Activated CD4-positive, alpha-beta T cell treated with anti-CD3 and anti-CD28 coated beads for 36 hours (primary cell): ENCODE measurements at regions not wholly inside any gene's neighbourhood (a gene's known extent, or its start where the extent isn't known, plus 50 kb on each side); places are given as distances from the start of the nearest gene placed in this dataset.
A peak's percentile ranks its signal among the peaks of the same experiment; 100 is the strongest.
"Not testable (repeated sequence)": the region's sequence is repeated elsewhere in the genome, so short reads cannot be mapped to it uniquely, and the experiment has no call there.

Experiments
- ATAC-seq: fragments of 200-7000 bp; cut with Tn5 transposase; one replicate; pipeline ENCODE4 v1.10.0; 2021; ENCODE audit warnings: mild to moderate bottlenecking, moderate library complexity
- CTCF ChIA-PET: fragments of 350-600 bp; sonication (Branson Sonifier 250); formaldehyde crosslinking; loops from one replicate; lab custom pipeline; 2021; ENCODE audit warnings: antibody characterized with exemption; lab: Charles Lee
- POLR2A ChIA-PET: fragments of 350-600 bp; sonication (Branson Sonifier 250); formaldehyde crosslinking; loops from one replicate; lab custom pipeline; 2021; ENCODE audit warnings: antibody characterized with exemption, inconsistent platforms; lab: Charles Lee
- DNase-seq: peaks from one replicate; pipeline ENCODE4 v3.0.0-alpha.2; 2020
- H3K27ac Mint-ChIP-seq: one replicate; pipeline ENCODE4 v1.8.0; 2021; ENCODE audit warnings: mixed read lengths
- H3K27me3 Mint-ChIP-seq: one replicate; pipeline ENCODE4 v1.8.0; 2021; ENCODE audit warnings: mixed read lengths
- H3K36me3 Mint-ChIP-seq: one replicate; pipeline ENCODE4 v1.8.0; 2021; ENCODE audit warnings: low read depth, mixed read lengths
- H3K4me1 Mint-ChIP-seq: one replicate; pipeline ENCODE4 v1.8.0; 2021; ENCODE audit warnings: mixed read lengths
- H3K4me3 Mint-ChIP-seq: one replicate; pipeline ENCODE4 v1.8.0; 2021; ENCODE audit warnings: mild to moderate bottlenecking, moderate library complexity, mixed read lengths
- H3K9me3 Mint-ChIP-seq: one replicate; pipeline ENCODE4 v1.8.0; 2021; ENCODE audit warnings: low read depth, mixed read lengths
- intact Hi-C, 2 experiments: fragments of 100-400 bp; cut with DNase I in 1 of 2; cut with micrococcal nuclease in 1 of 2; formaldehyde crosslinking; loops; one replicate each; pipeline versions ENCODE4 v1.14.2 to v1.15.1; 2022 to 2024; cut with DNase I, micrococcal nuclease

DNA sequence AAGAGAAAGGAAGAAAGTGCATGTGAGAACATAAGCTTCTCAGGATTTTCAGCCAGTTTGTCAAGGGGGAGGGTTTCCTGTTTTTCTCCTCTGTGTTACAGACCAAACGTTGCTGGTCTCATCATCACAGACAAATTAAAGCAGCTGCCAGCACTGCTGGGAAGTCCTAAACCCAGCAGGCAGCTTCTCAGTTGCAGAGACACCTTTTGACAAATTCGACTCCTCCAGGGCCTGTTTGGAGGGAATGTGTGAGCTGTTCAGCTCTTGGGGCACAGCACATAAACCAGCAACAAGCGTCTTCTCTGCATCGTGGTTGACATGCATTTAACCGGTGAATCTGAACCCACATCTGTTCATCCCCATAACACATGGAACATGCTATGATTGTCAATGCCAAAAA is 454.6 kb upstream of the RUNX1 start:
- peak overlapping the region; percentile 34 for H3K4me3 Mint-ChIP-seq
- peak; percentile 66 for ATAC-seq
- peak; percentile 17 for DNase-seq
- H3K27me3 Mint-ChIP-seq, result no peaks in the 10 kb centered on the region
- peaks cover 36% of the 10 kb centered on the region for H3K4me1 Mint-ChIP-seq
- POLR2A ChIA-PET, result interaction anchor here (0.6 kb wide), 1 partner anchor 317 kb away, joined by 4 read pairs; no protein-coding TSS in a partner anchor
- intact Hi-C loops, result no loop called here
- H3K9me3 Mint-ChIP-seq, result peaks cover 2% of the 10 kb centered on the region
- H3K36me3 Mint-ChIP-seq, result no peaks in the 10 kb centered on the region
- H3K27ac Mint-ChIP-seq, result peak overlapping the region; percentile 56
- CTCF ChIA-PET, result interaction anchor here (0.7 to 1.1 kb wide), 4 partner anchors 9 to 660 kb away, joined by 3 to 6 read pairs (median 4); no protein-coding TSS in a partner anchor

GRCh38 chr21:35502821-35503220 is 453.7 kb upstream of the RUNX1 start:
- intact Hi-C loops, result no loop called here
- ChIA-PET CTCF (interaction anchor here (0.8 to 1.0 kb wide), 2 partner anchors 10 to 159 kb away, joined by 3 to 6 read pairs; no protein-coding TSS in a partner anchor), POLR2A (no interaction called here)
- H3K9me3 Mint-ChIP-seq, result peaks cover 2% of the 10 kb centered on the region
- no peak overlapping the region for H3K27ac Mint-ChIP-seq
- H3K36me3 Mint-ChIP-seq, result no peaks in the 10 kb centered on the region
- no peaks in the 10 kb centered on the region for H3K27me3 Mint-ChIP-seq
- peaks cover 31% of the 10 kb centered on the region for H3K4me1 Mint-ChIP-seq
- no peak overlapping the region for H3K4me3 Mint-ChIP-seq
- no peak for DNase-seq
- no peak for ATAC-seq

- H3K27me3 Mint-ChIP-seq, H3K27ac Mint-ChIP-seq, H3K9me3 Mint-ChIP-seq, DNase-seq, H3K36me3 Mint-ChIP-seq, H3K4me1 Mint-ChIP-seq, CTCF ChIA-PET, intact Hi-C loops, H3K4me3 Mint-ChIP-seq, ATAC-seq, POLR2A ChIA-PET: not testable (repeated sequence)
Observed at GRCh38 chr21:35497522-35497921, 448.4 kb upstream of the RUNX1 start.

GRCh38 chr21:35491920-35492678 is 443.0 kb upstream of the RUNX1 start:
- intact Hi-C loops, result no loop called here
- Mint-ChIP-seq H3K4me1 (no peaks in the 10 kb centered on the region), H3K27me3 (peaks cover 6% of the 10 kb centered on the region), H3K9me3 (peaks cover 2% of the 10 kb centered on the region), H3K4me3 (no peak overlapping the region), H3K27ac (no peak overlapping the region), H3K36me3 (no peaks in the 10 kb centered on the region)
- DNase-seq, result no peak
- POLR2A ChIA-PET, result no interaction called here
- ATAC-seq, result no peak
- CTCF ChIA-PET, result interaction anchor here (0.6 to 1.1 kb wide), 3 partner anchors 50 to 457 kb away, joined by 3 to 4 read pairs (median 3); no protein-coding TSS in a partner anchor

DNA sequence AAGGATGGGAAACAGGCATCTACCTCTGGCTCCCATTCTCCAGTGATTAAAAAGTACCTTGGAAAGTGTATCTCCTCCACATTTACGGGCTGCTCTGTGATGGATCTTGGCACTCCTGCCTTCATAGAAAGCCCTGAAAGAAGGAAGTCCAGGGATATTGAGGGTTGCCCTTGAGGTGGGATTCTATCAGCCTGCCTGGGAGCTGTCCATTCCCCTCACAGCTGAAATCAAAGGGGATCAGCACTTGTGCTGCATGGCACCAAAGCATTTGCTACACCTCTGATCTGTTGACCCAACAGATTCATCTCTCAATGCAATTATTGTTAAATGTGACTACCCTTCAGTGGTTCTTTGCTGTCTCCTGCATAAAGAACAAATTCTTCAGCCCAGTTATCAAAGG is 442.0 kb upstream of the RUNX1 start:
- H3K4me1 Mint-ChIP-seq, result no peaks in the 10 kb centered on the region
- H3K36me3 Mint-ChIP-seq, result no peaks in the 10 kb centered on the region
- peaks cover 6% of the 10 kb centered on the region for H3K27me3 Mint-ChIP-seq
- ChIA-PET CTCF (interaction anchor here (0.8 kb wide), 1 partner anchor 502 kb away, joined by 4 read pairs; no protein-coding TSS in a partner anchor), POLR2A (no interaction called here)
- H3K4me3 Mint-ChIP-seq, result no peak overlapping the region
- intact Hi-C loops, result no loop called here
- ATAC-seq (no peak), DNase-seq (no peak)
- H3K27ac Mint-ChIP-seq, result no peak overlapping the region
- peaks cover 2% of the 10 kb centered on the region for H3K9me3 Mint-ChIP-seq

DNA sequence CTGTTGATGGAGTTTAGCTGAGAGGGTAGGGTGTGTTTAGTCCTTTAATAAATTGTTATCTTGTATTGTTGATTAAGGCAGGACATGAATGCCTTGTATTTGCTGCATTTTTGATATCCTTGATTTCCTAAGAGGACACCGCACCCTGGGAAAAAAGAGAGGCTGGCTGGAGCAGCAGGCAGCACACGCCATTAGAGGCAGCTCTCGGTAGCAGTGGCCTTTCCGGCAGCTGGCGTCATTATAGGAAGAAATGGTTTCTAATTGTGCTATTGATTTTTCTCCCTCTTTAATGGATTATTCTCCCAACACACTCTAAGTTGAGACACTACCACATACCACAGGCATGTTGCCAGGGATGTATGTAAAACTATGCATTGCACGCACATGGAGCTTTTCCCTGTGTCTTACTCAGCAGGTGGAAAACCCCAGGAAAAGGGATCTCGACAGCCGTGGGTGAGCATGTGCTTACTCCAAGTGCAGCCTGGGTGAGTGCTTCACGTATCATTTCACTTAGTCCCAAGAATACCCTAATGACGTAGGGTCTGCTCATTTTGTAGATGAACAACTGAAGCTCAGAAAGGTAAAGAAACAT is 440.4 kb upstream of the RUNX1 start:
- no peak for ATAC-seq
- peaks cover 11% of the 10 kb centered on the region for H3K27me3 Mint-ChIP-seq
- no peaks in the 10 kb centered on the region for H3K4me1 Mint-ChIP-seq
- no peak for DNase-seq
- no peaks in the 10 kb centered on the region for H3K36me3 Mint-ChIP-seq
- intact Hi-C loops, result no loop called here
- H3K4me3 Mint-ChIP-seq, result no peak overlapping the region
- CTCF ChIA-PET, result interaction anchor here (0.7 kb wide), 1 partner anchor 379 kb away, joined by 5 read pairs; no protein-coding TSS in a partner anchor
- no peak overlapping the region for H3K27ac Mint-ChIP-seq
- POLR2A ChIA-PET, result no interaction called here
- peaks cover 2% of the 10 kb centered on the region for H3K9me3 Mint-ChIP-seq

- peaks cover 14% of the 10 kb centered on the region for H3K27me3 Mint-ChIP-seq
- no peak for DNase-seq
- H3K9me3 Mint-ChIP-seq, result peaks cover 2% of the 10 kb centered on the region
- H3K4me3 Mint-ChIP-seq, result no peak overlapping the region
- intact Hi-C loops, result no loop called here
- POLR2A ChIA-PET, result no interaction called here
- H3K4me1 Mint-ChIP-seq, result no peaks in the 10 kb centered on the region
- ATAC-seq, result no peak
- CTCF ChIA-PET, result no interaction called here
- no peak overlapping the region for H3K27ac Mint-ChIP-seq
- H3K36me3 Mint-ChIP-seq, result no peaks in the 10 kb centered on the region
Observed at GRCh38 chr21:35488946-35489345, 439.8 kb upstream of the RUNX1 start.

DNA sequence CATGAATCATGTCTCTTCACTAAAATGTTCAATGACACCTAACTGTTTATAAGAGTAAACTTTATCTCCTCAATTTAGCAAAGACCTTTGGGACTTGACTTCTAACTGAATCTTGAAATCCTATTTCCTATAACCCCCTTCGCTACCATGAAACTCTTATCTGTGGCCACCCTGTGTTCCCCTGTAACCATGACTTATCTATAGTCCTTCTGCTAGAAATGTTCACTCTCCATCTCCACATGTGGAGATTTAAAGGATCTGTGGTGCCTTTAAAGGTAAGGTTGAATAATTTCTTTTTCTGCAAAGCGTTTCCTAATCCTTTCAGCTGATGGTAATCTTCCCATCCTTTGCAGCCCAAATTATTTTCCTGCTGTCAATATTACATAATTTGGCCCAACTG is 436.3 kb upstream of the RUNX1 start:
- no peak overlapping the region for H3K4me3 Mint-ChIP-seq
- ATAC-seq (no peak), DNase-seq (no peak)
- ChIA-PET POLR2A (no interaction called here), CTCF (no interaction called here)
- no peaks in the 10 kb centered on the region for H3K36me3 Mint-ChIP-seq
- H3K27ac Mint-ChIP-seq, result no peak overlapping the region
- peaks cover 9% of the 10 kb centered on the region for H3K27me3 Mint-ChIP-seq
- H3K4me1 Mint-ChIP-seq, result no peaks in the 10 kb centered on the region
- intact Hi-C loops, result no loop called here
- no peaks in the 10 kb centered on the region for H3K9me3 Mint-ChIP-seq

GRCh38 chr21:35484851-35485250 is 435.7 kb upstream of the RUNX1 start:
- CTCF ChIA-PET, result no interaction called here
- Mint-ChIP-seq H3K36me3 (no peaks in the 10 kb centered on the region), H3K4me1 (no peaks in the 10 kb centered on the region), H3K9me3 (no peaks in the 10 kb centered on the region), H3K27me3 (peaks cover 8% of the 10 kb centered on the region), H3K4me3 (no peak overlapping the region), H3K27ac (no peak overlapping the region)
- POLR2A ChIA-PET, result no interaction called here
- no peak for ATAC-seq
- intact Hi-C loops, result no loop called here
- no peak for DNase-seq

DNA sequence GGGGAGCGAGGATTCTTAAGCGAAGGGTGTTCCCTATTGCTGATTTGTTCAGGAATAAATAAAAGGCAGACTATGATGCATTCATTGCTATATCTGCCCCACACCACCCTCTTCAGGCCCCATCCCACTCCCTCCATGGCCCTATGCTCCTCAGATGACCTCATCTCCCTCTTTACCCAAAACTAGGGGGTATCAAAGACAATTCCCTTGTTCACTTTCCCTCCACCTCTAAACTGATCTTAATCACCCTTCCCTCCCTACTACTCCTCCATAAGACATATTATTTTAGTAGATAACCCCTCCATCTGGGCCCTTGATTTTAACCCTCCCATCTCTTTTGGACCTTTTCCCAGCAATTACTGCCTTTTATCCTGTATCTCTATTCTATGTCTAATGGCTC is 434.9 kb upstream of the RUNX1 start:
- DNase-seq (no peak), ATAC-seq (no peak)
- ChIA-PET CTCF (no interaction called here), POLR2A (no interaction called here)
- intact Hi-C loops, result no loop called here
- H3K27ac Mint-ChIP-seq, result no peak overlapping the region
- H3K4me1 Mint-ChIP-seq, result no peaks in the 10 kb centered on the region
- peaks cover 2% of the 10 kb centered on the region for H3K36me3 Mint-ChIP-seq
- no peak overlapping the region for H3K4me3 Mint-ChIP-seq
- H3K9me3 Mint-ChIP-seq, result peaks cover 2% of the 10 kb centered on the region
- peaks cover 10% of the 10 kb centered on the region for H3K27me3 Mint-ChIP-seq

DNA sequence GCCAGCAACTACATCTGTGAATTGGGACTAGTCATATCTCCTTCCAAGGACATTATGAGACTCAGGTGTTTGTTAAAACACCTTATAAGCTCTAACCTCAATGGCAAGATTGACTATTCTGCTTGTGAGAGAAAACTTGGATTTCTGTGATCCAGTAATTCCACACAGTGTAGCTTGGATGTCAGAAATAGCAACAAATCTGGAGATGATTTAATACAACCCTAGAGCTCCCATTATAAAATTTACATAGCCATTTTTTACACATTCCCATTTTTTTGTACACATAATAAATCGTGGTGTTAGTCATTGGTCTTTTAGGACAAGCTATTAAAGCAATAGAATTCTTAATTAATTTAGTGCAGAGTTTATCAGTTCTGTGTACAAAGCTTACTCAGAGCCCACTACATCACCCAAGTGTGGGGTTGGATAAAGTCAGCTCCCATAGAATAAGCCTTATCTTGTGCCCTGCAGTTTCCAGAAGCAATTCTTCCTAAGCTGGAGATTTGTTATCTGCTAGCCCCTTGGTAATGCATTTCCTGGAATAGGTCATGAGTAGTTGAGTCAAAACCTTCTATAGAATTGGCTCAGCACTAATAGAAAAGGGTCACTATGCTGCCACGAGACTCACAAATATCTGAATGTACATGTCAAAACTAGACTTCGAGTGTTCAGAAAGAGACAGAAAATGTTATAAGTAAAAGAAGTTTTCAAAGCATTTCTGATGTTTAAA is 434.0 kb upstream of the RUNX1 start:
- peaks cover 3% of the 10 kb centered on the region for H3K4me1 Mint-ChIP-seq
- CTCF ChIA-PET, result interaction anchor here (1.1 kb wide), 1 partner anchor 22 kb away, joined by 3 read pairs; no protein-coding TSS in a partner anchor

More for the DNA sequence above, 434.0 kb upstream of the RUNX1 start:
- ATAC-seq, result peak; percentile 33
- Mint-ChIP-seq H3K36me3 (peaks cover 2% of the 10 kb centered on the region), H3K27ac (no peak overlapping the region), H3K4me3 (no peak overlapping the region), H3K9me3 (peaks cover 2% of the 10 kb centered on the region), H3K27me3 (peaks cover 10% of the 10 kb centered on the region)
- no peak for DNase-seq
- POLR2A ChIA-PET, result no interaction called here
- intact Hi-C loops, result no loop called here
